Activated T-cell treated with anti-CD3 and anti-CD28 coated beads, Interleukin-2, amount 50 U/mL, for 4 hours (primary cell): ENCODE measurements at regions not wholly inside any gene's neighbourhood (a gene's known extent, or its start where the extent isn't known, plus 50 kb on each side); places are given as distances from the start of the nearest gene placed in this dataset.
"Not testable (repeated sequence)": the region's sequence is repeated elsewhere in the genome, so short reads cannot be mapped to it uniquely, and the experiment has no call there.

Experiments used
- ATAC-seq, 2 donors: fragments of 200-7000 bp; cut with Tn5 transposase; one replicate each; pipeline ENCODE4 v1.10.0; 2021
- DNase-seq: peaks from one replicate; pipeline ENCODE4 v3.0.0-alpha.2; 2020
- H3K27me3 Mint-ChIP-seq: one replicate; pipeline ENCODE4 v1.8.0; 2021; ENCODE audit warnings: low read depth, mixed read lengths
- H3K36me3 Mint-ChIP-seq: one replicate; pipeline ENCODE4 v1.8.0; 2022; ENCODE audit warnings: mixed read lengths; ENCODE audit not compliant: insufficient read depth
- H3K4me1 Mint-ChIP-seq: one replicate; pipeline ENCODE4 v1.8.0; 2021; ENCODE audit warnings: low read depth, mixed read lengths
- H3K4me3 Mint-ChIP-seq: one replicate; pipeline ENCODE4 v1.8.0; 2021; ENCODE audit warnings: mild to moderate bottlenecking, moderate library complexity, mixed read lengths
- H3K9me3 Mint-ChIP-seq: one replicate; pipeline ENCODE4 v1.8.0; 2021; ENCODE audit warnings: mixed read lengths

GRCh38 chr12:84502180-84502860 is 410.3 kb downstream of the SLC6A15 start:
- DNase-seq, result no peak
- no peak for ATAC-seq
- H3K4me1 Mint-ChIP-seq, result no peaks in the 10 kb centered on the region
- H3K4me3 Mint-ChIP-seq, result no peak overlapping the region
- H3K36me3 Mint-ChIP-seq, result no peaks in the 10 kb centered on the region
- H3K9me3 Mint-ChIP-seq, result no peaks in the 10 kb centered on the region
- no peaks in the 10 kb centered on the region for H3K27me3 Mint-ChIP-seq

GRCh38 chr12:84497819-84498218 is 414.8 kb downstream of the SLC6A15 start:
- no peaks in the 10 kb centered on the region for H3K27me3 Mint-ChIP-seq
- H3K4me3 Mint-ChIP-seq, result no peak overlapping the region
- DNase-seq (no peak), ATAC-seq (no peak)
- no peaks in the 10 kb centered on the region for H3K9me3 Mint-ChIP-seq
- H3K36me3 Mint-ChIP-seq, result no peaks in the 10 kb centered on the region
- H3K4me1 Mint-ChIP-seq, result no peaks in the 10 kb centered on the region

DNA sequence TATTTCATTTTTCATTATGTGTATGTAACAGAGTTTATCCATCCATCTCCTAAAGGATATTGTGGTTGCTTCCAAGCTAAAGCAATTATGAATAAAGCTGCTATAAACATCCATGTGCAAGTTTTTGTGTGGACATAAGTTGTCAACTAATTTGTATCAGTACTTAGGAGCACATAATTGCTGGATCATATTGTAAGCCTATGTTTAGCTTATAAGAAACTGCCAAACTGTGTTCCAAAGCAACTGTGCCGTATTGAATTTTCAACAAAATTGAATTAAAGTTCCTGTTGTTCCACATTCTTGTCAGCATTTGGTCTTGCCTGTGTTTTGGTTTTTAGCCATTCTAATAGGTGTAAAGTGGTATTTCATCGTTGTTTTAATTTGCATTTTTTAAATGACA is 416.9 kb downstream of the SLC6A15 start:
- Mint-ChIP-seq H3K4me3 (no peak overlapping the region), H3K27me3 (no peaks in the 10 kb centered on the region), H3K4me1 (no peaks in the 10 kb centered on the region), H3K9me3 (no peaks in the 10 kb centered on the region), H3K36me3 (no peaks in the 10 kb centered on the region)
- DNase-seq, result no peak
- ATAC-seq, result no peak

DNA sequence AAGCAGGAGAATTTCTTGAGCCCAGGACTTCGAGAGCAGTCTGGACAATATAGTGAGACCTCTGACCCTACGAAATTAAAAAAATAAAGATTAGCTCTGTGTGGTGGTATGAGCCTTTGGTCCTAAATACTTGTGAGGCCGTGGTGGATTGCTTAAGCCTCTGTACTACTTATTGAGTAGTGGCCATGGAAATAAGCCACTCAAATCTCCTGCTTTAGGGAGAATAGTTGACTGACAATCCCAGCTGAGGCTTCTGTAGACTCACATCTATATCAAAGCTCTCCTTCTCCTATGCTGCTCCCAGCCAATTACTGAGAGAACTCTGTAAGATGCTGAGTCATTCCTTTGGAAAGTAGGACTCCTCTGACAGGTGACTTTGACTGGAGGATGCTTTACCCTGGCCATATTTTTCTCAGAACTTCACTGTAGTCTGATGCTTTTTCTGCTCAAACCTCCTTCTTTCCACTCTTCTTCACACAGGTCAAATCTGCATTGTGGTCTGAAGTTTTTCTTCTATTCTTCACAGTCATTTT is 420.2 kb downstream of the SLC6A15 start:
- no peak overlapping the region for H3K4me3 Mint-ChIP-seq

GRCh38 chr12:84484798-84485197 is 427.8 kb downstream of the SLC6A15 start:
- DNase-seq, result no peak
- Mint-ChIP-seq H3K4me1 (no peaks in the 10 kb centered on the region), H3K36me3 (no peaks in the 10 kb centered on the region), H3K9me3 (no peaks in the 10 kb centered on the region), H3K4me3 (no peak overlapping the region), H3K27me3 (no peaks in the 10 kb centered on the region)
- no peak for ATAC-seq

More for the DNA sequence above, 420.2 kb downstream of the SLC6A15 start:
- no peak for DNase-seq
- Mint-ChIP-seq H3K36me3 (no peaks in the 10 kb centered on the region), H3K4me1 (no peaks in the 10 kb centered on the region), H3K27me3 (no peaks in the 10 kb centered on the region), H3K9me3 (no peaks in the 10 kb centered on the region)
- no peak for ATAC-seq

GRCh38 chr12:84480803-84481202 is 431.8 kb downstream of the SLC6A15 start:
- H3K4me1 Mint-ChIP-seq, result no peaks in the 10 kb centered on the region
- no peak for ATAC-seq
- H3K9me3 Mint-ChIP-seq, result no peaks in the 10 kb centered on the region
- H3K4me3 Mint-ChIP-seq, result no peak overlapping the region
- no peaks in the 10 kb centered on the region for H3K27me3 Mint-ChIP-seq
- no peaks in the 10 kb centered on the region for H3K36me3 Mint-ChIP-seq
- no peak for DNase-seq

DNA sequence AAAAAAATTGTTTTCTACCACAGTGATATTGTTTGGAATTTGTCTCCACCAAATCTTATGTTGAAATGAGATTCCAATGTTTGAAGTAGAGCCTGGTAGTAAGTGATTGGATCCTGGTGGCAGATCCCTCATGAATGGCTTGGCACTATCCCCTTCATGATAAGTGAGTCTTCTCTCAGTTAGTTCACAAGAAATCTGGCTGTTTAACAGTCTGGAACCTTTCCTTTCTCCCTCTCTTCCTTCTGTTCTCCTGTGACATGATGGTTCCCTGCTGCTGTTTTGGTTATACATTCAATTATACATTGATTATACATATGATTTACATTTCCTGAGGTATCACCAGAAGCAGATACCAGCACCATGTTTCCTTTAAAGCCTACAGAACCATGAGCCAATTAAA is 442.2 kb downstream of the SLC6A15 start:
- DNase-seq (no peak), ATAC-seq (no peak)
- H3K9me3 Mint-ChIP-seq, result peaks cover 3% of the 10 kb centered on the region

GRCh38 chr12:84464616-84465015 is 448.0 kb downstream of the SLC6A15 start:
- no peaks in the 10 kb centered on the region for H3K27me3 Mint-ChIP-seq
- no peaks in the 10 kb centered on the region for H3K4me1 Mint-ChIP-seq
- DNase-seq (no peak), ATAC-seq (no peak)
- H3K36me3 Mint-ChIP-seq, result no peaks in the 10 kb centered on the region
- no peak overlapping the region for H3K4me3 Mint-ChIP-seq
- no peaks in the 10 kb centered on the region for H3K9me3 Mint-ChIP-seq

More for the DNA sequence above, 442.2 kb downstream of the SLC6A15 start:
- Mint-ChIP-seq H3K4me1 (no peaks in the 10 kb centered on the region), H3K4me3 (no peak overlapping the region), H3K36me3 (no peaks in the 10 kb centered on the region), H3K27me3 (no peaks in the 10 kb centered on the region)

GRCh38 chr12:84463741-84464495 is 448.7 kb downstream of the SLC6A15 start:
- H3K27me3 Mint-ChIP-seq, result no peaks in the 10 kb centered on the region
- no peaks in the 10 kb centered on the region for H3K36me3 Mint-ChIP-seq
- DNase-seq, result no peak
- no peaks in the 10 kb centered on the region for H3K9me3 Mint-ChIP-seq
- H3K4me3 Mint-ChIP-seq, result no peak overlapping the region
- ATAC-seq, result no peak
- H3K4me1 Mint-ChIP-seq, result no peaks in the 10 kb centered on the region

GRCh38 chr12:84455598-84455997 is 457.0 kb downstream of the SLC6A15 start:
- DNase-seq (no peak), ATAC-seq (no peak)
- Mint-ChIP-seq H3K9me3 (peaks cover 3% of the 10 kb centered on the region), H3K36me3 (no peaks in the 10 kb centered on the region), H3K4me1 (no peaks in the 10 kb centered on the region), H3K27me3 (no peaks in the 10 kb centered on the region), H3K4me3 (no peak overlapping the region)

DNA sequence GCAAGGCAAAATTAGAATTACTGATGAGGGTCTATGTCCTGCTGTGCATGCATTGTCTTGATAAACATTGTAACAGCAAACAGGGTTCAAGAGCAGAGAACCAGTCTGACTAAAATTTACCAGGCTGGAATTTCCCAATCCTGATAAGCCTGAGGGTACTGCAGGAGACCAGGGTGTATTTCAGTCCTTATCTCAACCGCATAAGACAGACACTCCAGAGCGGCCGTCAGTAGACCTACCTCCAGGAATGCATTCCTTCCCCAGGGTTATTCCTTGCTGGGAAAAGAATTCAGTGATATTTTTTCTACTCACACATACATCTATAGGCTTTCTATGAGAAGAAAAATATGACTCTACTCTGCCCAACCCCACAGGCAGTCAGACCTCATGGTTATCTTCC is 466.1 kb downstream of the SLC6A15 start:
- H3K9me3 Mint-ChIP-seq, H3K27me3 Mint-ChIP-seq, H3K36me3 Mint-ChIP-seq, ATAC-seq, DNase-seq, H3K4me3 Mint-ChIP-seq, H3K4me1 Mint-ChIP-seq: not testable (repeated sequence)

GRCh38 chr12:84436134-84436533 is 476.5 kb downstream of the SLC6A15 start:
- Mint-ChIP-seq H3K4me1 (no peaks in the 10 kb centered on the region), H3K36me3 (no peaks in the 10 kb centered on the region), H3K9me3 (peaks cover 5% of the 10 kb centered on the region), H3K4me3 (no peak overlapping the region), H3K27me3 (no peaks in the 10 kb centered on the region)
- DNase-seq, result no peak
- ATAC-seq, result no peak

DNA sequence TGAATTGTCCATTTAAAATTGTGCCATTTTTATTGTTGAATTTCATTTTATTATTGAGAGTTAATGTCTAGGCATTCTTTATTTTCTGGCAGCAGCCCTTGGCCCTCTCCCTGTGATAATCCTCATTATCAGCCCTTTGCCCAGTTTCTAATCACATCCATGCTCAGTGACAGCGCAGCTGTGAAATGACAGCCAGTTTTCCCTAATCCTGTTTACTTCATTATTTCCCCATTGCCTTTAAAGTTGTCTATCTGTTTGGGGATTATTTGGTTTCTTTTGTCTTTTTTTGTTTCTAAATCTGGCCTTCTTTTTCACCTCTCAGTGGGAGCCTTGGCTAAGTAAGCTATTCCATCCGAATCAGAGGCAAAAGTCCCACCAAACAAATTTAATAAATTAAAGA is 476.9 kb downstream of the SLC6A15 start:
- no peaks in the 10 kb centered on the region for H3K36me3 Mint-ChIP-seq
- no peaks in the 10 kb centered on the region for H3K27me3 Mint-ChIP-seq
- no peak for DNase-seq
- no peak for ATAC-seq
- no peaks in the 10 kb centered on the region for H3K4me1 Mint-ChIP-seq
- H3K9me3 Mint-ChIP-seq, result peaks cover 5% of the 10 kb centered on the region
- H3K4me3 Mint-ChIP-seq, result no peak overlapping the region

DNA sequence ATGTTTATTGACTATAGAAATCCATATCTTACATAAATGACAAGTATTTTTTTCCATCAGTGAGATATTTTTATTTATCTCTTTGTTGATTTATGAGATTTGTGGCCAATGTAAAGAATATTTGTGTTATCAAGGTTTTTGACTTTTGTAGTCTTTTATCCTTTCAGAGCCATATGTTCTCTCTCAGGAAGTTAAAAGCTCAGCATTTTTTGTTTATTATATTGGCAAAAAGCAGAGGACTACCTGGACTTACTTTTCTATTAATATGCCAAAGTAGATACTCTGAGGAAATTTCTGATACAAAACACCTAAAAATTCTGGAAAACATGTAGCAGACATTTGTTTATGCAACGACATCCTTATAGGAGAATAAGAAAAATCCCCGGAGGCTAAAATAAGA is 490.3 kb downstream of the SLC6A15 start:
- no peak for ATAC-seq

DNA sequence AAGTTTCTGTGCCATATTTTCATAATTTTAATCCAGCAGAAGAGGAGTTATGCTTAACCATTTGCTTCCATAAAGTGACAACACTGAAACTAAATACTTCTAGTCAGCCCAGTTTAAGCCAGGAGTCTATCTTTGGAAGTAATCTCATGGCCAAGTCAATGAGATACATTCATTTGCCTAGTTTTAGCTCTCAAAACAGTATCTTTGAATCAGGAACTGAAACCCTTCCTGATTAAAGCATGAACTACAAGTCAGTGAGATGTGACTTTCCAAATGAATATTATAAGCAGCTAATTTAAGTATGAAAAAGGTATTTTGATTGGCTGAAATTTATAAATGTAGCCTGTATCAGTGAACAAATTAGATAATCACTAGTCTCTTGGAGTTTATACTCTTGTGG is 491.5 kb downstream of the SLC6A15 start:
- Mint-ChIP-seq H3K4me3 (no peak overlapping the region), H3K4me1 (no peaks in the 10 kb centered on the region), H3K36me3 (no peaks in the 10 kb centered on the region), H3K9me3 (no peaks in the 10 kb centered on the region), H3K27me3 (no peaks in the 10 kb centered on the region)
- no peak for ATAC-seq
- DNase-seq, result no peak

More for the DNA sequence above, 490.3 kb downstream of the SLC6A15 start:
- Mint-ChIP-seq H3K9me3 (no peaks in the 10 kb centered on the region), H3K27me3 (no peaks in the 10 kb centered on the region), H3K4me3 (no peak overlapping the region), H3K4me1 (no peaks in the 10 kb centered on the region), H3K36me3 (no peaks in the 10 kb centered on the region)
- DNase-seq, result no peak
